ENCODE measurements at regions not wholly inside any gene's neighbourhood (a gene's known extent, or its start where the extent isn't known, plus 50 kb on each side); places are given as distances from the start of the nearest gene placed in this dataset.

GRCh38 chr20:40887105-40887504, 141.5 kb upstream of the TOP1 start (continued):
- no peak for TF ChIP-seq ZBTB10 (CRISPR knock-in tag; IDR thresholded peaks at IDR 0.05; ENCODE audit: borderline replicate concordance)
- no peak for TF ChIP-seq ZNF564 (CRISPR knock-in tag; IDR thresholded peaks at IDR 0.05)
- no peak for TF ChIP-seq ZNF431 (CRISPR knock-in tag; IDR thresholded peaks at IDR 0.05; ENCODE audit: borderline replicate concordance, low read depth)
- no peak for TF ChIP-seq ZNF136 (CRISPR knock-in tag; IDR thresholded peaks at IDR 0.05; ENCODE audit: low read depth)
- no peak for TF ChIP-seq ZNF496 (CRISPR knock-in tag; IDR thresholded peaks at IDR 0.05; ENCODE audit: insufficient replicate concordance)
- no peak for TF ChIP-seq ZNF891 (CRISPR knock-in tag; IDR thresholded peaks at IDR 0.05)
- no peak for TF ChIP-seq ZNF512 (CRISPR knock-in tag; IDR thresholded peaks at IDR 0.05)
- no peak for TF ChIP-seq ZNF549 (CRISPR knock-in tag; IDR thresholded peaks at IDR 0.05)
- TF ChIP-seq JDP2 (CRISPR knock-in tag; IDR thresholded peaks at IDR 0.05; ENCODE audit: borderline replicate concordance): no peak
- TF ChIP-seq MXI1 (IDR thresholded peaks at IDR 0.05; ENCODE audit: borderline replicate concordance, low read depth, low read length): no peak
- TF ChIP-seq FOXC1 (CRISPR knock-in tag; IDR thresholded peaks at IDR 0.05; ENCODE audit: borderline replicate concordance): no peak
- TF ChIP-seq KLF13 (CRISPR knock-in tag; IDR thresholded peaks at IDR 0.05): no peak
- TF ChIP-seq ZBTB26 (CRISPR knock-in tag; IDR thresholded peaks at IDR 0.05; ENCODE audit: borderline replicate concordance): no peak
- TF ChIP-seq CHD4 (IDR thresholded peaks at IDR 0.05; ENCODE audit: borderline replicate concordance, low read length): no peak
- peak; percentile 86 for TF ChIP-seq XRCC5 (optimal IDR thresholded peaks at IDR 0.05; ENCODE audit: low read length)
- TF ChIP-seq ZBTB25 (CRISPR knock-in tag; IDR thresholded peaks at IDR 0.05): no peak
- no peak for TF ChIP-seq ZNF674 (CRISPR knock-in tag; IDR thresholded peaks at IDR 0.05; ENCODE audit: low read depth)
